NCI-H128 (cell line): ENCODE measurements at regions not wholly inside any gene's neighbourhood (a gene's known extent, or its start where the extent isn't known, plus 50 kb on each side); places are given as distances from the start of the nearest gene placed in this dataset.

Source experiments
- DNase-seq: peaks from one replicate; lab custom pipeline; 2025; ENCODE audit not compliant: unreplicated experiment; lab: John Stamatoyannopoulos, UW

DNA sequence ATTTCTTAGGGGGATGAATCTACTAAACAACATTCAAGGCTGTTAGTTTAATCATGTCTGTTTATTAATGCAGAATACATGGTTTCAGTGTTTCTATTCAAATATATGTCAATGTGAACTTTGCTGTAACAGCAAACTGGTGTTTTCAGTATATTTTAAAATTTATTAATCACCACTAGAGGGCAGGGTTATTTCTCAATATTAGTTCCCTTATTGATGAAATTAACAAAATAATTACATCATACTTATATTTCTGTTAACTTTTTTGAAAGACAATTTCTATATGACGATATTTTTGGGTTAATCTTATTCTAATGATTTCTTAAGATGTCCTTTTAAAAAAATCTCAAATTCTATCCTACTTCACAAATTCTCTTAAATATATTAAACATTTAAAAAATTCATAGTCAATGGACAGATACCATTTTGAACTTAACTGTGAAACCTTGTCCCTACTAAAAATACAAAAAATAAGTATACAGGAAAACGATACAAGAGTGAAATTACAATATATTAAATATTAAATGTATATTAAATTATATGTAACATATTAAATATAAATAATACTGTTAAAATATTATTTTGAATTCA lies 1034.1 kb upstream of the PRMT6 start:
- no peak for DNase-seq

- no peak for DNase-seq
Observed at GRCh38 chr1:106027871-106028270, 1028.6 kb upstream of the PRMT6 start.

GRCh38 chr1:106037526-106037925 lies 1018.9 kb upstream of the PRMT6 start:
- no peak for DNase-seq

DNA sequence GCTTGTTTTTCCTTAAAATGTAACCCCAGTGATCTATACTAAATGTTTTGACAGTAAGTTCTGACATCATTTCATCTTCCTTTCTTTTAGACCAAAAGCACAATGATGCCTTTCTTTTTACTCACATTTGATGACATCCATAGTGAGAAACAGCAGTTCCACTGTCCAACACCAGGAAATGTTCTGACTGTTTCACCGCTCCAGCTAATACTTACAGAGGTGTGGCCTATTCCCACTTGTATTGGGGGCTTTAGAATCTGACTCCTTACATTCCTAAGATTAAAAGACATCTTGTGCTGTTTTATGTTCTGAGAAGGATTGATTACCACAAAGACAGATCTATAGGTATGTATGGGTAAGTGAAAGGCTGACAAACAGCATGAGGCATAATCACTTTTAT lies 1018.2 kb upstream of the PRMT6 start:
- no peak for DNase-seq

GRCh38 chr1:106043971-106044370 lies 1012.5 kb upstream of the PRMT6 start:
- DNase-seq = no peak

DNA sequence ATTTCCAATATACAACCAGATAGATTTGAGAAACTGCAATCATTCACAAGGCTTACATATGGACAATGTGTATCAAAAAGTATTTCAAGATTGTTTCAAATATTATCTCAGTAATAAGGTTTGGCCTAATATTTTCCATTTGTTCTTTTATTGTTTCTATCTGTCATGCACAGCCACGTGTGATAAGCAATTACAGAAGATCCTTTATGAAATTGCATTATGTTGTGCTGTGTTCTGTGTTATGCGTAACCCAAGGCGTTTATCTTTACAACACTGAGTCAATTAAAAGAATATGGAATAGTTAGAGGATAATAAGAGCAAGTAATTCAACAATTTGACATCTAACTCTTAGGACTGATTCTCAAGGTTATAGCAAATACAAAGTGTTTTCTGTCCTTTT lies 1009.3 kb upstream of the PRMT6 start:
- no peak for DNase-seq

DNA sequence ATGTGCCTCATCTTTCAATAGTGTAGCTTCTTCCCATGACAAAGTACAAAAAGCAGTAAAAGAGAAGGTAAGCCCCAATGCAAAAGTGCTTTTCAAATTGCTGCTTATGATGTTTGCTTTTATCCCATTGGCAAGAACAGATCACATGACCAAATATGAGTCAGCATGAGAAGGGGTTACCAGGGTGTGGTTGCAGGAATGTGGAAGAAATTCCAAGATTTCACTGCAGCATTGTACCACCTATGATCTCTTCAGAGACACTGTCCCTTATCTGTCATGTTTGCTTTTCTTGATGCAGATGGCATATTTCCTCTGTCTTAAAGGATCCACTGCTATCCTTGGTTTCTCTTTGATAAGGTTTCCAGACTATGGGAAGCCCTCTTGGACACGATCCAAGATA lies 1006.9 kb upstream of the PRMT6 start:
- no peak for DNase-seq

DNA sequence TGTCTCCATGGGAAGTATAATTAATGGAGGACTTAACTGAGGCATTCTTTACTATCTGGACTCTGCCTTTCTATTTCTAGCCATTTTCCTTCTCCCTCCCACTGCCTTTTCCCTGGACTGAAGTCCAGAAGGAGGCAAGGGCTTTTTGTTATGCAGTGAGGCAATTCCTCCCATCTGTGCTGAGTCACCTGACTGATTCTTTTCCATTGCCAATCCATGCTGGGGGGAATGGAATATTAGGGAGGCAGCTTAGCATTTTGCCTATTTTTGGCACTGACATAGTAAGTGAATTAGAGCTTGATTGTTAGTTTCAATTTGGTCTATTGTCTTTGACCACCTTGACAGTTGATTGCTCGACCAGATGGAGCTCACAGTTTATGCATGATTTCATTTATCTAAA lies 1000.6 kb upstream of the PRMT6 start:
- no peak for DNase-seq

- no peak for DNase-seq
Observed at GRCh38 chr1:106061586-106062495, 994.6 kb upstream of the PRMT6 start.

- DNase-seq = peak; percentile 73
Observed at GRCh38 chr1:106063510-106063909, 993.0 kb upstream of the PRMT6 start.

DNA sequence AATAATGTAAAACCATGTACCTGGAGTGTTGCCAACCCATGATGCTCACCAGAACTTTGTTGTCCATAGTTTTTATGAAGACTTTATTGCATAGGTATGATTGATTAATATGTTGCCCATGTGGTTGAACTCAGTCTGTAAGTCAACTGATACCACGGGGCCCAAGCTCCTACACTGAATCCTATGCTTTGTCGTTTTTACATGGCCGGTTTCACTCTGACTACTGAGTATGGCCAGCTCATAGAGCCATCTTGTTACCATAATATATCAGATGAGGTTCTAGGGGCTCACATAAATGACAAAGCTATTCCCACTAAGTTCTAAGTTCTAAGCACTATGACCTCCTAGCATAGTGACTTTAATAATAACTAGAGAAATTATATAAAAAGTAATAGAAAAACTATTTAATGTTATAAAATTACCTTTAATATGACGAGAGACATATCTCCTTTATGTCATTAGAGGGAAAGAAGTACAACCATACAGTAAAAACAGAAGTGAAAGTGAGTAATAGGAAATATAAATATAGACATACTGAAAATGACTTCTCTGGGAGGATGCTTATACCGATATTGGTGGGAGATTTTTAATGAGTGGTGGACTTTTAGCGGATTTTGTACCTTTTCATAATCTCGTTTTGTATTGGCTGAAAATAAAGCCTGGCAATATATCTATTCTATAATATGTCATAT lies 983.4 kb upstream of the PRMT6 start:
- no peak for DNase-seq

GRCh38 chr1:106080608-106081325 lies 975.7 kb upstream of the PRMT6 start:
- DNase-seq = no peak

- DNase-seq = no peak
Observed at GRCh38 chr1:106111044-106111443, 945.4 kb upstream of the PRMT6 start.

- no peak for DNase-seq
Observed at GRCh38 chr1:106113851-106114250, 942.6 kb upstream of the PRMT6 start.

DNA sequence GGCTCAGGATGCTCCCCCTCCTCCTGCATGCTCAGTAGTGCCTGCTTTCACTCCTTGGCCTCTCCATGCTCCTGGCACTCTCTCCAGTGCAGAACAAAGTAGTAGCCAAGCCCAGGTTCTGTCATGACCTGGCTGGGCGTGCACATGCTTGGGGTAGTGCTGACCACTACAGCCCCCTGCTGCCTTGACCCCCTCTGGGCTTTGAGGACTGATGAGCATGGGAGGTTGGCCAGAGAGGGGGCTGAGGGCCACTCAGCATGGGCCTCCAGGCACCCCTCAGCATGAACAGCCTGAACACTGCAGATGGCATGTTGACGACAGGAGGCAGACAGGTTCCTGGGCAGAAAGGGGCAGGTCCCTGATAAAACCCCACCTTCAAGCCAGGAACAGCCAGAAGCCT lies 935.7 kb upstream of the PRMT6 start:
- DNase-seq = no peak

- DNase-seq = no peak
Observed at GRCh38 chr1:106121728-106122127, 934.7 kb upstream of the PRMT6 start.

GRCh38 chr1:106134561-106134960 lies 921.9 kb upstream of the PRMT6 start:
- DNase-seq = no peak

DNA sequence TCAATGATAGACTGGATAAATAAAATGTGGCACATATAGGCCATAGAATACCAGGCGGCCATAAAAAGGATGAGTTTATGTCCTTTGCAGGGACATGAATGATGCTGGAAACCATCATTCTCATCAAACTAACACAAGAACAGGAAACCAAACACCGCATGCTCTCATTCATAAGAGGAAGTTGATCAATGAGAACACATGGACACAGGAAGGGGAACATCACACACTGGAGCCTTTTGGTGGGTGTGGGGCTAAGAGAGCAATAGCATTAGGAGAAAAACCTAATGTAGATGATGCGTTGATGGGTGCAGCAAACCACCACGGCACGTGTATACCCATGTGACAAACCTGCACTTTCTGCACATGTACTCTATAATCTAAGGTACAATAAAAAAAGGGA lies 883.4 kb upstream of the PRMT6 start:
- DNase-seq = no peak

DNA sequence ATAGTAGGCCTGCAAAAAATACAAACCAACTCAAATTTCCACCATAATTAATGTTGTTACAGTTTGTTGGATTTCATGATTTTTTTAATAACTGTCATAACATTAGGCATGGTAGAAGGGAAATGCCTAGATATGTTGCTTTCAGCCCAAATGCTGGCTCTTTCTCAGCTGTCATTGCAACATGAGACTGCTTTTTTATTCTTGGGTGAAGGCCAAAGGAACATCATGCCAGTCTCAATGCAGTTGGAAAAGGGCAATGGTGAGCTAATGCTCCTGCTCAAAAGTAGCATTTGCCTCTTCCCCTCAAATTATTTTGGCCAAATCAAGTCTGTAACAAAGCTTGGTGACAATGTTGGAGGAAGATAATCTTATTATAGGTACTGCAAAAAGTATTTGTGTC lies 877.7 kb upstream of the PRMT6 start:
- DNase-seq = no peak

DNA sequence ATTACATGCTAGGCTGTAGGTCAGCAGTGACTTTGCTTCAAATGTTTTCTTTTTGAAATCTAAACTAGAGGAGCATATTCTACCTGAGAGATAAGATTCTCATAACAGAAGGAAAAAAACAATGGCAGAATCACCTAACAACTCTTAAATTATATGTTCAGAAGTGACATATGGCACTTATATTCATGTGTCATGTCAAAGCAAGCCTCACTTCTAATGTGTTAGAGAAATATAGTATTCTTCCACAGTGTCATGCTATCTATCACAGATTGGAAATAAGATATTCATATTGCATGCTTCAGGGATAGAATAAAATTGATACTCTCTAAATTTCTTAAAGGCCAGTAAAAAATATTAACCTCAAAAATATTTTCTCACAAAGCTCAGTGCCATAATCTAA lies 874.6 kb upstream of the PRMT6 start:
- DNase-seq = no peak

DNA sequence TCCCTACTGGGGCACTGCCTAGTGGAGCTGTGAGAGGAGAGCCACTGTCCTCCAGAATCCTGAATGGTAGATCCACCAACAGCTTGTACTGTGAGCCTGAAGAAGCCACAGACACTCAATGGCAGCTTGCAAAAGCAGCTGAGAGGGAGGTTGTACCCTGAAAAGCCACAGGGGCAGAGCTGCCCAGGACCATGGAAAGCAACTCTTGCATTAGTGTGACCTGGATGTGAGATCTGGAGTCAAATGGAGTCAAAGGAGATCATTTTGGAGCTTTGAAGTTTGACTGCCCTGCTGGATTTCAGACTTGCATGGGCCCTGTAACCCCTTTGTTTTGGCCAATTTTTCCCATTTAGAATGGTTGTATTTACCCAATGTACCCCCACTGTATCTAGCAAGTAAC lies 871.4 kb upstream of the PRMT6 start:
- DNase-seq = no peak
